NCI-H187 treated with DMSO at 0.1 percent for 48 hours (cell line): ENCODE measurements at regions not wholly inside any gene's neighbourhood (a gene's known extent, or its start where the extent isn't known, plus 50 kb on each side); places are given as distances from the start of the nearest gene placed in this dataset.

Source experiments
- DNase-seq: peaks from one replicate; lab custom pipeline; 2025; lab: John Stamatoyannopoulos, UW

GRCh38 chr5:84688566-84688965 is 303.9 kb upstream of the EDIL3 start:
- no peak for DNase-seq

- no peak for DNase-seq
These were observed 300.6 kb upstream of the EDIL3 start for GRCh38 chr5:84685121-84685894.

- no peak for DNase-seq
These were observed 298.9 kb upstream of the EDIL3 start for GRCh38 chr5:84683594-84683993.

- DNase-seq = no peak
These were observed 297.9 kb upstream of the EDIL3 start for GRCh38 chr5:84682531-84682930.

GRCh38 chr5:84680908-84681307 is 296.2 kb upstream of the EDIL3 start:
- no peak for DNase-seq

GRCh38 chr5:84673785-84674184 is 289.1 kb upstream of the EDIL3 start:
- no peak for DNase-seq

- no peak for DNase-seq
These were observed 282.9 kb upstream of the EDIL3 start for GRCh38 chr5:84667576-84667975.

- no peak for DNase-seq
These were observed 265.7 kb upstream of the EDIL3 start for GRCh38 chr5:84650429-84650828.

- no peak for DNase-seq
These were observed 262.9 kb upstream of the EDIL3 start for GRCh38 chr5:84647581-84647980.

GRCh38 chr5:84642795-84643194 is 258.1 kb upstream of the EDIL3 start:
- no peak for DNase-seq

- DNase-seq = no peak
These were observed 257.6 kb upstream of the EDIL3 start for GRCh38 chr5:84642324-84642723.

GRCh38 chr5:84637662-84638375 is 253.1 kb upstream of the EDIL3 start:
- DNase-seq = no peak

- DNase-seq = no peak
These were observed 250.8 kb upstream of the EDIL3 start for GRCh38 chr5:84635235-84636055.

- DNase-seq = no peak
These were observed 249.6 kb upstream of the EDIL3 start for GRCh38 chr5:84634256-84634655.

- DNase-seq = no peak
These were observed 247.7 kb upstream of the EDIL3 start for GRCh38 chr5:84632418-84632817.

GRCh38 chr5:84628918-84629317 is 244.2 kb upstream of the EDIL3 start:
- DNase-seq = no peak

- no peak for DNase-seq
These were observed 238.3 kb upstream of the EDIL3 start for GRCh38 chr5:84623019-84623418.

- no peak for DNase-seq
These were observed 237.8 kb upstream of the EDIL3 start for GRCh38 chr5:84622461-84622860.

GRCh38 chr5:84618262-84618661 is 233.6 kb upstream of the EDIL3 start:
- no peak for DNase-seq

GRCh38 chr5:84614906-84615305 is 230.2 kb upstream of the EDIL3 start:
- DNase-seq = no peak

- DNase-seq = no peak
These were observed 222.1 kb upstream of the EDIL3 start for GRCh38 chr5:84606784-84607183.

- DNase-seq = no peak
These were observed 220.6 kb upstream of the EDIL3 start for GRCh38 chr5:84605241-84605640.
